Stimulated activated CD4-positive, alpha-beta T cell treated with anti-CD3 and anti-CD28 coated beads, TNF-alpha, amount 100 ng/mL, for 24 hours (primary cell): ENCODE measurements at regions not wholly inside any gene's neighbourhood (a gene's known extent, or its start where the extent isn't known, plus 50 kb on each side); places are given as distances from the start of the nearest gene placed in this dataset.

Experiments
- DNase-seq, 3 experiments: peaks; one replicate each; pipeline ENCODE4 v3.0.0-alpha.2; 2020; ENCODE audit warnings: low read depth in 3 of 3

DNA sequence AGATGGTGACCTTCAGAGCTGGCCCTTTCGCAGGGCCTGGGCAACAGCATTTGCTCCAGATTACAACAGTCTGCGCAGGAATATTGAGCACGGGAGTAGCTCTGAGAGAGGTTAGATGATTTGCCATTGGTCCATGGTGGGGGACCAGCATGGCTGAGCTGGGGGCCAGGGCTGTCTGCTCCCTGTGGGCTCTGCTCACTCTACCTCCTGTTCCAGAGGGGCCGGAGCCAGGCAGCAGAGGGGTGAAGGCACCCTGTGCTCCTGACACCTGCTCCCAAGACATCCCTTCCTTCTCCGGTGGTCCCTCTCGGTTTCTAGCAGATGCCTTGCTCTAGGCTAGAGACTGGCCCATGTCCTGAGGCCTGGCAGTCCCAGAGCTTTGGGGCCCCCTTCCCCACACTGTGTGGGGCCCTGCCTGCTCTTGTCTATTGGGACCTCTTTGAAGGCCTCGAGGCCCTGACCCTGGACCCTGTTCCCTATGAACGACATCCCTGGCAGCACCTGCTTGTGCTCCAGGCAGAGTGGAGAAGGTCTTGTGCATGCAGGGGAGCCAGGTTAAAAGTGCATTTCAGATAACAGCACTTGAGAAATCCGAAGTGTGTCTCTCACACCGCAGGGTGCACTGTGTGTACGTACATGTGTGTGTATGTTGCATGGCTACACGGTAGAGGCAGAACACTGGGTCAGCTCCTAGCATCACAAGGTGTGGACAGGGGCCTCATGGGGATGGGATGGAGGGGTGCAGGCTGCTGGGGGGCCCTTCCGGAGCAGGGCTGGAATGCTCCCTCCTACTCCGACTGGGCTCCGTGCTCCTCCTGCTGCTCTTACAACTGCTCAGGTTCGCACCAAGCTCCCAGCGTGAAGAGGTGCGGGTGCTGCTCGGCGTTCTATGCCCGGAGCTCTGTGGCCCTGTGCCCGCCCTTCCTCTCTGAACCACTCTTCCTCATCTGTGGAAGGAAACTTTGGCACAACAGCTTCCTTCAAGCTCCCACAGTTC, 123.3 kb upstream of the B3GAT1 start:
- DNase-seq: no peak

DNA sequence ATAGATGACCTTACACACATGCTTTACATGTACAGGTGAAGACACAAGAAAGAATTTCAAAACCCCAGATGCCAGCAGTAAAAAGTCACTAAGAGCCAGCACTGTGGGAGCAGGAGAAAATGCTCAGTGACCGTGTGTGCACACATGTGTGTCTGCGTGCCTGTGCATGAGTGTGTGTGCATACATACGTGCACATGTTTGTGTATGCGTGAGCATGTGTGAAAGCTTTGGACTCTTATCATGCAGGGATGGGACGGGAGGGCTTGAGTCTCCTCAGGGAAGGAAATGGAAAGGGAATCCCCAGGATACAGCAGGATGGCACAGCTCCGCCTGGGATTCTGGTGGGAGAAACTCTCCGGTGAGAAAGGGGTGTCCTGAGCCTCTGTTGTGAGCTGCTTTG, 121.5 kb upstream of the B3GAT1 start:
- DNase-seq: no peak

- DNase-seq: no peak
These were observed 120.9 kb upstream of the B3GAT1 start for GRCh38 chr11:134532921-134533421.

GRCh38 chr11:134532131-134532920, 120.3 kb upstream of the B3GAT1 start:
- no peak for DNase-seq

GRCh38 chr11:134531327-134532130, 119.5 kb upstream of the B3GAT1 start:
- no peak for DNase-seq

DNA sequence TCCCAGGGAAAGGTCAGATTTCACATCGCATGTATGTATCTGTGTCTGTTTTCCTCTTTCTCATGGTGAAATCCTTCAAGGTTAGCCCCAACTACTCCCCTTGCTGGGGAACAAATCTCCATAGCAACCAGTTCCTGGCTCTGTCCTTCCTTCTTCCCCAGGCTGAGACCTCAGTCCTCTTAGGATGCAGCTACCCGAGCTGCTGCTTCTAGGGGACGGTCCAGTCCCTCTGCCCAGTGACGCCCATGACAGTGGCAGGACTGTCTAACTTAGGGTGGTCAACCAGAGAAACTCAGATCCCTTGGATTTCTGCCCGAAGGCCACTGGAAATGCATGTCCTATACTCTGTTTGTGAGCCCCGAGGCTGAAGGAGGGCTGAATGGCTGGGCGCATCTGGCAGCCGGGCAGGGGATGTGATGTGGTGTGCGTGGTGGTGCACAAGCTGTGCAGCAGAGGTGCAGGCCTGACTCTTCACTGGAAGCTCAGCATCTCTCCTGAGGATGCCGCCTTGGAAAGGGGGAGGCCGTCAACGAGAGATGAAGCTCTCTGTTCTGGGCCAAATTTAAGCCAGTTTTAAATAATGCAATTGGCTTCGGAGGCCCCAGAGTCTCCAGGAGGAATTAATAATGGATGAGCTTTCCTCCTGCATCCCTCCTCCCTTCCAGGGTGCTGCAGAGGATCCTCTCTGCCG, 118.7 kb upstream of the B3GAT1 start:
- DNase-seq: no peak

GRCh38 chr11:134529212-134530096, 117.4 kb upstream of the B3GAT1 start:
- no peak for DNase-seq

- DNase-seq: no peak
These were observed 116.4 kb upstream of the B3GAT1 start for GRCh38 chr11:134528453-134528852.

- DNase-seq: no peak
These were observed 115.6 kb upstream of the B3GAT1 start for GRCh38 chr11:134527382-134528243.

GRCh38 chr11:134524896-134525845, 113.1 kb upstream of the B3GAT1 start:
- no peak for DNase-seq

- DNase-seq: no peak
These were observed 112.2 kb upstream of the B3GAT1 start for GRCh38 chr11:134524201-134524600.

DNA sequence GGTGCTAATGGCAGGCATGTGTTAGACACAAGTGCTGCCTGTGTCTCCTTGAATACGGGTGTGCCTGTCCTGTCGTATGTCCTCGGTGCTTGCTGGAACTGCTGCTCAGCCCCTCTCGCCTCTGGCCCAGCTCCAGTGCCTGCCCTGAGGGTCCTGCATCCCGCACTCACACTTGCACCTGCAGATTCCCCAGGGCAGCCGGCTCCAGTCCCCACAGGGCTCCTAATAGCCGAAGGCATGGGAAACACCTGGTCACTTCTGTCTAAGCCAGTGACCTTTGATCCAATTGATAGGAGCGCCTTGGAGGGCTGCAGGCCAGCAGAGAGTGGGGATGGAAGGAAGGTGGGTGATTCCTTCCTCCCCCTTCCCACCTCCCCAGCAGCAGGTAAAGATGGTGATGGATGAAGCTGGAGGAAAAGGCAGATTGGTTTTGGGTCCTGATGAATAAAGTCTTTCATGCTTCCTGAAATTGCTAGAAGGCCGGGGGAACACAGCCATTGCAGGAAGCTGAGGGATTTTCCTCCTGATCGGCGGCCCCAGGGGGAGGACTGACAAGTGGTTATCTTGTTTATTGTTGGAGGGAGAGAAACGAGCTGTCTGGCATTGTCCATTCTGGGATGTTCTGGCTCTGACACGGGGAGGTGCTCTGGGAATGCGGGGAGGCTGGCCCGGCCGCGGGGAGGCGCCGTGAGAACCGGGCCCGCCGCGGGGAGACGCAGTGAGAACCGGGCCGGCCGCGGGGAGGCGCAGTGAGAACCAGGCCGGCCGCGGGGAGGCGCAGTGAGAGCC, 110.9 kb upstream of the B3GAT1 start:
- no peak for DNase-seq

- DNase-seq: no peak
These were observed 109.6 kb upstream of the B3GAT1 start for GRCh38 chr11:134521452-134522289.

DNA sequence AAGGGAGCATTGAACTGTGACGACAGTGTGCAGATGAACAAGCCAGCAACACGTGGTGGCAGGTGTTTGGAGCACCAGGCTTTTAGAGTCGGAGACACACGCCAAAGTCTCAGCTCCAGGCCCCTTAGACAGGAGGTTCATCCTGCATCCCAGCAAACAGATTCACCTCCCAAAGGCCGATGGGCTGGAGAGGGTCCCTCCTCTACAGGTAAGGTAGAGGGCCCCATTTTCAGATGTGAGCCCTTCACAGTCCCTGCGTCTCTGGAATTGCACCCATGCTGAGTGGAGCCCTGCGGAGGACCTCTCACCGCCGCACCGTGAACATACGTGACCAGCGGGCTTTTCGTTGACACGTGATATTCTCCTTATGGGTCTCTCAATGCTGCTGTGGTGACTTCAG, 109.0 kb upstream of the B3GAT1 start:
- no peak for DNase-seq

GRCh38 chr11:134519788-134520187, 107.7 kb upstream of the B3GAT1 start:
- no peak for DNase-seq

- no peak for DNase-seq
These were observed 107.3 kb upstream of the B3GAT1 start for GRCh38 chr11:134519390-134519750.
